HEK293 (cell line): ENCODE measurements at regions not wholly inside any gene's neighbourhood (a gene's known extent, or its start where the extent isn't known, plus 50 kb on each side); places are given as distances from the start of the nearest gene placed in this dataset.
A peak's percentile ranks its signal among the peaks of the same experiment; 100 is the strongest.
"Not testable (repeated sequence)": the region's sequence is repeated elsewhere in the genome, so short reads cannot be mapped to it uniquely, and the experiment has no call there.

Source experiments
- CTCF ChIA-PET: fragments of 350-600 bp; formaldehyde crosslinking; extraction: SDS; loops from one replicate; lab custom pipeline; 2021; ENCODE audit warnings: antibody characterized with exemption; lab: Yijun Ruan, JAX
- POLR2A ChIA-PET: fragments of 300-600 bp; formaldehyde crosslinking; extraction: SDS; loops from one replicate; lab custom pipeline; 2020; ENCODE audit warnings: antibody characterized with exemption, inconsistent platforms; lab: Yijun Ruan, JAX
- H3K27ac ChIP-seq: fragments of 200-500 bp; sonication (Bioruptor generic); 2 replicates; pipeline ENCODE4 v1.5.1; 2014; ENCODE audit warnings: low read depth, low read length, control low read depth, inconsistent platforms; ENCODE audit errors: extremely low read depth
- H3K36me3 ChIP-seq, 2 experiments: fragments of 200-500 bp in 1 of 2; sonication (Bioruptor generic) in 1 of 2; 1 replicate in 1 of 2; 2 replicates in 1 of 2; pipeline ENCODE4 v1.5.1; 2014 to 2017; ENCODE audit warnings: inconsistent platforms in 2 of 2, low read length in 2 of 2; ENCODE audit not compliant: control insufficient read depth in 2 of 2, insufficient read depth in 1 of 2
- H3K4me1 ChIP-seq: fragments of 200-500 bp; sonication (Bioruptor generic); 2 replicates; pipeline ENCODE4 v1.5.1; 2014; ENCODE audit warnings: mild to moderate bottlenecking, low read length, inconsistent platforms; ENCODE audit not compliant: control insufficient read depth, insufficient read depth
- H3K4me3 ChIP-seq: 2 replicates; pipeline ENCODE4 v1.5.1; 2011; ENCODE audit warnings: low read depth, mild to moderate bottlenecking, control low read depth, low read length, moderate library complexity
- H3K9me3 ChIP-seq: fragments of 200-500 bp; sonication (Bioruptor generic); 2 replicates; pipeline ENCODE4 v1.5.1; 2014; ENCODE audit warnings: low read depth, low read length, inconsistent platforms; ENCODE audit not compliant: control insufficient read depth, insufficient read depth
- GLI4 ChIP-seq: fragments of 450-650 bp; formaldehyde crosslinking; IDR thresholded peaks from 2 replicates; pipeline ENCODE4 v1.5.1; 2016; ENCODE audit warnings: missing biosample characterization, missing genetic modification characterization
- GLIS2 ChIP-seq: fragments of 450-650 bp; formaldehyde crosslinking; IDR thresholded peaks from 2 replicates; pipeline ENCODE4 v1.5.1; 2016; ENCODE audit warnings: missing biosample characterization, missing genetic modification characterization
- KLF7 ChIP-seq: fragments of 450-650 bp; formaldehyde crosslinking; IDR thresholded peaks from 2 replicates; pipeline ENCODE4 v1.5.1; 2016; ENCODE audit warnings: missing biosample characterization, missing genetic modification characterization, borderline replicate concordance
- SETDB1 ChIP-seq: IDR thresholded peaks from one replicate; pipeline ENCODE4 v1.6.1; 2017; ENCODE audit warnings: mild to moderate bottlenecking, low read length, moderate library complexity, mixed read lengths; ENCODE audit not compliant: insufficient read length
- WT1 ChIP-seq: fragments of 450-650 bp; formaldehyde crosslinking; IDR thresholded peaks from 2 replicates; pipeline ENCODE4 v1.5.1; 2016; ENCODE audit warnings: missing biosample characterization, missing genetic modification characterization
- YY1 ChIP-seq: fragments of 450-650 bp; formaldehyde crosslinking; IDR thresholded peaks from 2 replicates; pipeline ENCODE4 v1.5.1; 2018; ENCODE audit warnings: missing biosample characterization, missing genetic modification characterization
- ZBTB17 ChIP-seq: fragments of 450-650 bp; formaldehyde crosslinking; IDR thresholded peaks from 2 replicates; pipeline ENCODE4 v1.5.1; 2016; ENCODE audit warnings: missing biosample characterization, missing genetic modification characterization
- ZBTB7A ChIP-seq: fragments of 450-650 bp; formaldehyde crosslinking; IDR thresholded peaks from 2 replicates; pipeline ENCODE4 v1.5.1; 2016; ENCODE audit warnings: low read depth, missing biosample characterization, missing genetic modification characterization
- ZNF266 ChIP-seq: fragments of 450-650 bp; formaldehyde crosslinking; IDR thresholded peaks from 2 replicates; pipeline ENCODE4 v1.5.1; 2016; ENCODE audit warnings: missing biosample characterization, missing genetic modification characterization, low read depth
- ZNF37A ChIP-seq: fragments of 450-650 bp; IDR thresholded peaks from 2 replicates; pipeline ENCODE4 v1.5.1; 2018; ENCODE audit warnings: missing biosample characterization, missing genetic modification characterization
- ZNF473 ChIP-seq: fragments of 450-650 bp; formaldehyde crosslinking; IDR thresholded peaks from 2 replicates; pipeline ENCODE4 v1.5.1; 2017; ENCODE audit warnings: missing biosample characterization, missing genetic modification characterization
- ZNF514 ChIP-seq: fragments of 450-650 bp; formaldehyde crosslinking; IDR thresholded peaks from 2 replicates; pipeline ENCODE4 v1.5.1; 2016; ENCODE audit warnings: missing biosample characterization, missing genetic modification characterization
- ZNF529 ChIP-seq: fragments of 450-650 bp; formaldehyde crosslinking; IDR thresholded peaks from 2 replicates; pipeline ENCODE4 v1.5.1; 2017; ENCODE audit warnings: missing genetic modification characterization, missing biosample characterization; ENCODE audit not compliant: insufficient replicate concordance
- ZNF530 ChIP-seq: fragments of 450-650 bp; formaldehyde crosslinking; IDR thresholded peaks from 2 replicates; pipeline ENCODE4 v1.5.1; 2016; ENCODE audit warnings: low read depth, missing biosample characterization, missing genetic modification characterization
- ZNF548 ChIP-seq: fragments of 450-650 bp; formaldehyde crosslinking; IDR thresholded peaks from 2 replicates; pipeline ENCODE4 v1.5.1; 2016; ENCODE audit warnings: missing biosample characterization, missing genetic modification characterization
- ZNF560 ChIP-seq: fragments of 450-650 bp; formaldehyde crosslinking; IDR thresholded peaks from 2 replicates; pipeline ENCODE4 v1.5.1; 2017; ENCODE audit warnings: missing biosample characterization, missing genetic modification characterization, borderline replicate concordance
- ZNF561 ChIP-seq: fragments of 450-650 bp; IDR thresholded peaks from 2 replicates; pipeline ENCODE4 v1.5.1; 2018; ENCODE audit warnings: missing biosample characterization, missing genetic modification characterization, borderline replicate concordance
- ZNF623 ChIP-seq: fragments of 450-650 bp; formaldehyde crosslinking; IDR thresholded peaks from 2 replicates; pipeline ENCODE4 v1.5.1; 2016; ENCODE audit warnings: missing biosample characterization, missing genetic modification characterization
- ZNF670 ChIP-seq: fragments of 450-650 bp; formaldehyde crosslinking; IDR thresholded peaks from 2 replicates; pipeline ENCODE4 v1.5.1; 2016; ENCODE audit warnings: missing biosample characterization, missing genetic modification characterization, low read depth
- ZNF76 ChIP-seq: fragments of 450-650 bp; formaldehyde crosslinking; IDR thresholded peaks from 2 replicates; pipeline ENCODE4; 2016; ENCODE audit warnings: low read depth, missing biosample characterization, missing genetic modification characterization, borderline replicate concordance
- TF ChIP-seq, protein P1 (sequence below): fragments of 450-650 bp; formaldehyde crosslinking; IDR thresholded peaks from 2 replicates; pipeline ENCODE4 v1.5.1; 2017; ENCODE audit warnings: missing biosample characterization, missing genetic modification characterization
- TF ChIP-seq, protein P2 (sequence below): fragments of 450-650 bp; formaldehyde crosslinking; IDR thresholded peaks from 2 replicates; pipeline ENCODE4 v1.5.1; 2016; ENCODE audit warnings: missing biosample characterization, missing genetic modification characterization
- TF ChIP-seq, protein P3 (sequence below): fragments of 450-650 bp; formaldehyde crosslinking; IDR thresholded peaks from 2 replicates; pipeline ENCODE4 v1.5.1; 2016; ENCODE audit warnings: missing biosample characterization, missing genetic modification characterization
- TF ChIP-seq, protein P4 (sequence below): fragments of 450-650 bp; formaldehyde crosslinking; IDR thresholded peaks from 2 replicates; pipeline ENCODE4 v1.5.1; 2016; ENCODE audit warnings: missing biosample characterization, missing genetic modification characterization

DNA sequence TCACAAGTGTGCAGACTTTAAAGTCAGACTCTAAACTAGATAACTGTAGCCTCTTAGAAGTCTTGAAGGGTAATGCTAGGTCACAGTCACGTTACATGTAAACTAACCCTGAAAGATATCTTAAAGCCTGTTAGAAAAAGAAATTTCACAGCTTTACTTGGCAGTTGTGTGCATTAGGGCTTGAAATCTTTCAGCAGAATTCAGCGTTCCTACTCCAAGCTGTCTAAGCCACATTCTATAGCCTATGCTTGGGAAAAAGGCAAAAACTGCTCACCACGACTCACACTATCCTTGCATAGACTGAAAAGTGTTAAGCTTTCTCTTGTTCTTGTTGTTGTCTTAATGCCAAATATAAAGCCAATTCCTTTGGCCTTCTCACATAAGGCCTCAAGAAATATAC lies 338.0 kb upstream of the SASH1 start (continued):
- TF ChIP-seq, protein P1, sequence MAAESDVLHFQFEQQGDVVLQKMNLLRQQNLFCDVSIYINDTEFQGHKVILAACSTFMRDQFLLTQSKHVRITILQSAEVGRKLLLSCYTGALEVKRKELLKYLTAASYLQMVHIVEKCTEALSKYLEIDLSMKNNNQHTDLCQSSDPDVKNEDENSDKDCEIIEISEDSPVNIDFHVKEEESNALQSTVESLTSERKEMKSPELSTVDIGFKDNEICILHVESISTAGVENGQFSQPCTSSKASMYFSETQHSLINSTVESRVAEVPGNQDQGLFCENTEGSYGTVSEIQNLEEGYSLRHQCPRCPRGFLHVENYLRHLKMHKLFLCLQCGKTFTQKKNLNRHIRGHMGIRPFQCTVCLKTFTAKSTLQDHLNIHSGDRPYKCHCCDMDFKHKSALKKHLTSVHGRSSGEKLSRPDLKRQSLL, result no peak
- TF ChIP-seq, protein P2, sequence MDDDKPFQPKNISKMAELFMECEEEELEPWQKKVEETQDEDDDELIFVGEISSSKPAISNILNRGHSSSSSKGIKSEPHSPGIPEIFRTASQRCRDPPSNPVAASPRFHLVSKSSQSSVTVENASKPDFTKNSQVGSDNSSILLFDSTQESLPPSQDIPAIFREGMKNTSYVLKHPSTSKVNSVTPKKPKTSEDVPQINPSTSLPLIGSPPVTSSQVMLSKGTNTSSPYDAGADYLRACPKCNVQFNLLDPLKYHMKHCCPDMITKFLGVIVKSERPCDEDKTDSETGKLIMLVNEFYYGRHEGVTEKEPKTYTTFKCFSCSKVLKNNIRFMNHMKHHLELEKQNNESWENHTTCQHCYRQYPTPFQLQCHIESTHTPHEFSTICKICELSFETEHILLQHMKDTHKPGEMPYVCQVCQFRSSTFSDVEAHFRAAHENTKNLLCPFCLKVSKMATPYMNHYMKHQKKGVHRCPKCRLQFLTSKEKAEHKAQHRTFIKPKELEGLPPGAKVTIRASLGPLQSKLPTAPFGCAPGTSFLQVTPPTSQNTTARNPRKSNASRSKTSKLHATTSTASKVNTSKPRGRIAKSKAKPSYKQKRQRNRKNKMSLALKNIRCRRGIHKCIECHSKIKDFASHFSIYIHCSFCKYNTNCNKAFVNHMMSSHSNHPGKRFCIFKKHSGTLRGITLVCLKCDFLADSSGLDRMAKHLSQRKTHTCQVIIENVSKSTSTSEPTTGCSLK (tag by site-specific recombination), result no peak
- TF ChIP-seq ZNF76 (tag by site-specific recombination) (no peak), WT1 (no peak)

DNA sequence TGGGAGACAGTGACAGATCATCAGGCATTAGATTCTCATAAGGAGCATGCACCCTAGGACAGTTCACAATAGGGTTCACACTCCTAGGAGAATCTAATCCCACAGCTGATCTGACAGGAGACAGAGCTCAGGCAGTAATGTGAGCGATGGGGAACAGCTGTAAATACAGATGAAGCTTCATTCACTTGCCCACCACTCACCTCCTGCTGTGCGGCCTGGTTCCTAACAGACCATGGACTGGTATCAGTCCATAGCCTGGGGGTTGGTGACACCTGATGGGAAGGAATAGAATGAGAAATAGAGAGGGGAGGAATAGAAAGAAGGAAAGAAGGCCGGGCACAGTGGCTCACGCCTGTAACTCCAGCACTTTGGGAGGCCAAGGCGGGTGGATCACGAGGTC lies 336.8 kb upstream of the SASH1 start:
- Histone ChIP-seq H3K36me3 (no peaks in the 10 kb centered on the region), H3K4me3 (no peak overlapping the region), H3K9me3 (no peaks in the 10 kb centered on the region), H3K4me1 (no peaks in the 10 kb centered on the region), H3K27ac (no peak overlapping the region)
- ChIA-PET POLR2A (no interaction called here), CTCF (no interaction called here)
- TF ChIP-seq ZNF473 (no peak), ZNF266 (tag by site-specific recombination) (no peak), ZNF530 (tag by site-specific recombination) (no peak), GLI4 (tag by site-specific recombination) (no peak), GLIS2 (tag by site-specific recombination) (no peak), ZBTB7A (tag by site-specific recombination) (no peak)
- TF ChIP-seq, protein P3, sequence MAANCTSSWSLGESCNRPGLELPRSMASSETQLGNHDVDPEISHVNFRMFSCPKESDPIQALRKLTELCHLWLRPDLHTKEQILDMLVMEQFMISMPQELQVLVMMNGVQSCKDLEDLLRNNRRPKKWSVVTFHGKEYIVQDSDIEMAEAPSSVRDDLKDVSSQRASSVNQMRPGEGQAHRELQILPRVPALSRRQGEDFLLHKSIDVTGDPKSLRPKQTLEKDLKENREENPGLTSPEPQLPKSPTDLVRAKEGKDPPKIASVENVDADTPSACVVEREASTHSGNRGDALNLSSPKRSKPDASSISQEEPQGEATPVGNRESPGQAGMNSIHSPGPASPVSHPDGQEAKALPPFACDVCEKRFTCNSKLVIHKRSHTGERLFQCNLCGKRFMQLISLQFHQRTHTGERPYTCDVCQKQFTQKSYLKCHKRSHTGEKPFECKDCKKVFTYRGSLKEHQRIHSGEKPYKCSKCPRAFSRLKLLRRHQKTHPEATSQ, result no peak

DNA sequence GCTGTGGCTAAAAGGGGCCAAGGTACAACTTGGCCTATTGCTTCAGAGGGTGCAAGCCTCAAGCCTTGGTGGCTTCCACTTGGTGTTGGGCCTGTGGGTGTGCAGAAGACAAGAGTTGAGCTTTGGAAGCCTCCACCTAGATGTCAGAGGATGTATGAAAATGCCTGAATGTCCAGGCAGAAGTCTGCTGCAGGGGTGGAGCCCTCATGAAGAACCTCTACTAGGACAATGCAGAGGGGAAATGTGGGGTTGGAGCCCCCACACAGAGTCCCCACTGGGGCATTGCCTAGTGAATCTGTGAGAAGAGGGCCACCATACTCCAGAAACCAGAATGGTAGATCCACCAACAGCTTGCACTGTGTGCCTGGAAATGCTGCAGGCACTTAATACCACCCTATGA lies 332.1 kb upstream of the SASH1 start:
- peak; percentile 87 for TF ChIP-seq SETDB1
- H3K4me3 ChIP-seq, POLR2A ChIA-PET, H3K9me3 ChIP-seq, H3K4me1 ChIP-seq, H3K27ac ChIP-seq, H3K36me3 ChIP-seq, CTCF ChIA-PET: not testable (repeated sequence)

DNA sequence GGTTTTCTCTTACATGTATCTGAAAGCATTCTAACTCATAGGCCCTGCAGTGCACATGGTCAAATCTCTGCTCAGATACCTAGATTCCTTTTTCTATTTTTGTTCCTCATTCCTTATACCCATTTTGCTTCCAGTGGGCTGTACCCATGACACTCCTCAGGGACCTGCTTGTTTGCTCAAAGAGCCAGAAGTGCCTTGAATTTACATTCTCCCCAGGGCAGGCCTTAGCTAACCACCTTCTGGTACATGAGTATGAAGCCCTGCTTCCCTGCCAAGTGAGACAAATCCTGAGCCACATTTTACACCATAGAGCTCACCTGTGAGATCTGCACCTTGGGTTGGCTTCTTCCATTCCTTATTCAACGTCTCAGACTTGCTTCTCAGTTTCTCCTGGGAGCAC lies 326.6 kb upstream of the SASH1 start:
- CTCF ChIA-PET, result no interaction called here
- Histone ChIP-seq H3K4me1 (no peaks in the 10 kb centered on the region), H3K27ac (no peak overlapping the region), H3K4me3 (no peak overlapping the region), H3K9me3 (no peaks in the 10 kb centered on the region), H3K36me3 (no peaks in the 10 kb centered on the region)
- TF ChIP-seq ZNF670 (tag by site-specific recombination) (no peak), ZNF560 (tag by site-specific recombination) (no peak), ZNF561 (tag by site-specific recombination) (no peak), ZNF37A (tag by site-specific recombination) (no peak), ZNF548 (tag by site-specific recombination) (no peak), ZBTB17 (tag by site-specific recombination) (no peak), ZNF529 (tag by site-specific recombination) (no peak), ZNF514 (tag by site-specific recombination) (no peak), YY1 (tag by site-specific recombination) (no peak), ZNF623 (tag by site-specific recombination) (no peak), KLF7 (tag by site-specific recombination) (no peak)
- TF ChIP-seq, protein P4, sequence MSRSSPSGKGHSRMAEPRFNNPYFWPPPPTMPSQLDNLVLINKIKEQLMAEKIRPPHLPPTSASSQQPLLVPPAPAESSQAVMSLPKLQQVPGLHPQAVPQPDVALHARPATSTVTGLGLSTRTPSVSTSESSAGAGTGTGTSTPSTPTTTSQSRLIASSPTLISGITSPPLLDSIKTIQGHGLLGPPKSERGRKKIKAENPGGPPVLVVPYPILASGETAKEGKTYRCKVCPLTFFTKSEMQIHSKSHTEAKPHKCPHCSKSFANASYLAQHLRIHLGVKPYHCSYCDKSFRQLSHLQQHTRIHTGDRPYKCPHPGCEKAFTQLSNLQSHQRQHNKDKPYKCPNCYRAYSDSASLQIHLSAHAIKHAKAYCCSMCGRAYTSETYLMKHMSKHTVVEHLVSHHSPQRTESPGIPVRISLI, result no peak
- POLR2A ChIA-PET, result no interaction called here
